ENCODE measurements at regions not wholly inside any gene's neighbourhood (a gene's known extent, or its start where the extent isn't known, plus 50 kb on each side); places are given as distances from the start of the nearest gene placed in this dataset.

- Mint-ChIP-seq H3K9me3 (peaks cover 7% of the 10 kb centered on the region), H3K4me1 (ENCODE audit: low read depth) (peaks cover 71% of the 10 kb centered on the region), H3K27ac (peak overlapping the region; percentile 77), H3K36me3 (ENCODE audit: low read depth) (peaks cover 15% of the 10 kb centered on the region), H3K27me3 (ENCODE audit: insufficient read depth) (no peaks in the 10 kb centered on the region; the same call in 1 of the 2 replicates), H3K4me3 (peak overlapping the region; percentile 31; the same call in 1 of the 2 replicates)
- peak; percentile 32 for DNase-seq
- no peak for TF ChIP-seq CTCF (IDR thresholded peaks at IDR 0.05)
Observed at GRCh38 chr15:98123297-98123696, 162.8 kb downstream of the ARRDC4 start.

- Mint-ChIP-seq H3K4me1 (ENCODE audit: low read depth) (peaks cover 71% of the 10 kb centered on the region), H3K9me3 (peaks cover 7% of the 10 kb centered on the region), H3K27me3 (ENCODE audit: insufficient read depth) (no peaks in the 10 kb centered on the region; the same call in 1 of the 2 replicates), H3K36me3 (ENCODE audit: low read depth) (peaks cover 15% of the 10 kb centered on the region), H3K4me3 (no peak overlapping the region), H3K27ac (peak overlapping the region; percentile 79)
- no peak for TF ChIP-seq CTCF (IDR thresholded peaks at IDR 0.05)
- peak; percentile 48 for DNase-seq
Observed at GRCh38 chr15:98123834-98124233, 163.3 kb downstream of the ARRDC4 start.

- no peaks in the 10 kb centered on the region; the same call in 1 of the 2 replicates for H3K27me3 Mint-ChIP-seq (ENCODE audit: insufficient read depth)
- peaks cover 7% of the 10 kb centered on the region for H3K9me3 Mint-ChIP-seq
- no peak for TF ChIP-seq CTCF (IDR thresholded peaks at IDR 0.05)
- H3K4me3 Mint-ChIP-seq: peak overlapping the region; percentile 38; the same call in 1 of the 2 replicates
- H3K36me3 Mint-ChIP-seq (ENCODE audit: low read depth): peaks cover 15% of the 10 kb centered on the region
- H3K27ac Mint-ChIP-seq: peak overlapping the region; percentile 79
- DNase-seq: peak; percentile 27
- peaks cover 71% of the 10 kb centered on the region for H3K4me1 Mint-ChIP-seq (ENCODE audit: low read depth)
Observed at GRCh38 chr15:98124581-98124980, 164.1 kb downstream of the ARRDC4 start.

GRCh38 chr15:98126326-98127085, 166.0 kb downstream of the ARRDC4 start:
- H3K27ac Mint-ChIP-seq: peak overlapping the region; percentile 71
- H3K9me3 Mint-ChIP-seq: no peaks in the 10 kb centered on the region
- peaks cover 57% of the 10 kb centered on the region for H3K4me1 Mint-ChIP-seq (ENCODE audit: low read depth)

GRCh38 chr15:98127586-98127985, 167.1 kb downstream of the ARRDC4 start:
- Mint-ChIP-seq H3K4me3 (no peak overlapping the region), H3K4me1 (ENCODE audit: low read depth) (peaks cover 52% of the 10 kb centered on the region), H3K9me3 (no peaks in the 10 kb centered on the region), H3K27ac (peak overlapping the region; percentile 37; the same call in 1 of the 2 replicates), H3K36me3 (ENCODE audit: low read depth) (no peaks in the 10 kb centered on the region), H3K27me3 (ENCODE audit: insufficient read depth) (no peaks in the 10 kb centered on the region)
- TF ChIP-seq CTCF (IDR thresholded peaks at IDR 0.05): no peak
- DNase-seq: no peak

More at GRCh38 chr15:98126326-98127085, 166.0 kb downstream of the ARRDC4 start:
- no peak for TF ChIP-seq CTCF (IDR thresholded peaks at IDR 0.05)
- Mint-ChIP-seq H3K4me3 (no peak overlapping the region), H3K36me3 (ENCODE audit: low read depth) (peaks cover 4% of the 10 kb centered on the region; the same call in 1 of the 2 replicates), H3K27me3 (ENCODE audit: insufficient read depth) (no peaks in the 10 kb centered on the region; the same call in 1 of the 2 replicates)
- peak; percentile 71 for DNase-seq

Measured in HFFc6 (cell line).